GM18507 (cell line): ENCODE measurements at regions not wholly inside any gene's neighbourhood (a gene's known extent, or its start where the extent isn't known, plus 50 kb on each side); places are given as distances from the start of the nearest gene placed in this dataset.
"Not testable (repeated sequence)": the region's sequence is repeated elsewhere in the genome, so short reads cannot be mapped to it uniquely, and the experiment has no call there.

Experiments
- DNase-seq: peaks from one replicate; pipeline ENCODE4 v3.0.0; 2011; ENCODE audit warnings: low read depth; ENCODE audit not compliant: insufficient read length; ENCODE audit errors: extremely low spot score
- FAIRE-seq: peaks from 2 replicates; lab custom pipeline; 2011; peaks lifted over from hg19 to GRCh38; lab: Jason Lieb, UNC

DNA sequence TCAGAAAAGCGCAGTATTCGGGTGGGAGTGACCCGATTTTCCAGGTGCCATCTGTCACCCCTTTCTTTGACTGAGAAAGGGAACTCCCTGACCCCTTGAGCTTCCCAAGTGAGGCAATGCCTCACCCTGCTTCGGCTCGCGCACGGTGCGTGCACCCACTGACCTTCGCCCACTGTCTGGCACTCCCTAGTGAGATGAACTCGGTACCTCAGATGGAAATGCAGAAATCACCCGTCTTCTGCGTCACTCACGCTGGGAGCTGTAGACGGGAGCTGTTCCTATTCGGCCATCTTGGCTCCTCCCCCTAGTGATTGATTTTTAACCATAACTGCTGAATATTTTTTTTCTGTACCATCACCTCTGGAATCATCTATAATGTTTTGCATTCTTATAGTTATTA lies 359.1 kb downstream of the C3orf38 start:
- not testable (repeated sequence) for FAIRE-seq, DNase-seq

DNA sequence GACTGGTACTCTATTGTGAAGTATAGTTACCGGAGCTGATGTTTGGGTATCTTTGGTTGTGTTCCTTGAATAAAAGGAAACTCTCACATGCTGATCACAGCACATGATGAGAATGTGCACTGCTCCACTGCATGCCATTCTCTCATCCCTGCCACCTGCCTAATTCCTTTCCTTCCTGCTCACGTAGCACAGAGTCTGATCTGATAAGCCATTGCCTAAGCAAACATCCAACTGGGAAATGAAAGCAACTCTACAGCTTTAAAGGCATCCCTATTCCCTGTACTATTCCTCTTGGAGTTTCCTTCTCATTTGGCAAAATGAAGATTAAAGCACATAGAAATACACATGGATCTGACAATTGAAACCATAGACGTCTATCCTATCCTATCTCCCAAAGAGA lies 359.8 kb downstream of the C3orf38 start:
- no peak for FAIRE-seq
- no peak for DNase-seq

DNA sequence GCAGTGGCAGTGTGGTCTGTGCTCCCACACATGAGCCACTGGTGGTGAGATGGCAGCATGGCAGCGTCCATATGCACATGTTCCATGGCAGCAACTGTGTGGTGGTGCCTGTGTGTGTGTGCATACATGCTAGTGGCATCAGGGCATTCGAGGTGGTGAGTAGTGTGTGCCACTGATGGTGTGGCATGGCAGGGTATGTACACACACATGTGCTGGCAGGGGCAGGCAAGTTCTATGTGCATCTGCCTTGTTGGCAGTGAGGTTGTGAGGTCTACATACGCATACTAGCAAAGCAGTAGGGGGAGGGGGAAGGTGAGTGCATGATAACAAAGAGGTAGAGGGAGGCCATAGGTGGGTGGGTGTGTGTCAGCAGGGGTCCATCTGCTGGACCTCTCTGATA lies 378.7 kb downstream of the C3orf38 start:
- DNase-seq (no peak), FAIRE-seq (no peak)

DNA sequence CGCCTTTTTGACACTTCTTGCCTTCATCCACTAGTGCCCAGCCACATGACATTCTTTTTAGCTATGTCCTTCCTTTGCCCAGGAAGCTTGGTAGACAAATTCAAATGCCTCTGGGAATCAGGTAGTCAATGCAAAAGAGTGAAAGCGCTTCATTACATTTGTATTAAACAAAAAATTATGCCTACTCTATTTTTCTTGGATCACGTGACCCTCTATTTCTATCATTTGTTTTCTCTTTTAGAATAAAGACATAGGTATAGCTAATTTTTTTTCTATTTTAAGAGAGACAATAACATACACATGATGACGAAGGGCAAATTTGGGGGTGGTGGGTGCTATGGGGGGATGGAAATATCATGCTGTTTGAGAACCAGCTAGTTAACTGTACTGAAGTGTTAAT lies 384.8 kb downstream of the C3orf38 start:
- no peak for FAIRE-seq
- no peak for DNase-seq

DNA sequence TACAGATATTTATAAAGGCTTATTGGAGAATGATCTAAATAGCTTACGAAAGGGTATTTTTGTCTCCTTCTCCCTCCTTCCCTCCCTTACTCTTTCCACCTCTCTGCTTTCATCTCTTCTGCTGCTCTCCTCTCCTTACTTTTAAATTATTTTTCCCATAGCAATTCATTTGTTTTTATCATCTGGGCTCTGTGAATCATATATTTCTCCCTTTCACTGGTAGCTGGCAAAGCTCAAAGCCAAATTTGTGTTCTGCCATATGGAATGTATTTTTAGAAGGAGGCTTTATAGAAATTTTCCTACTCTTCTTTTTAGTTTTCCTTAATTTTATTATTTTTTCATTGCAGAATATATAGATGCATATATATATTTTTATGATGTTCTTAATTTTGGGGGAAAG lies 385.8 kb downstream of the C3orf38 start:
- DNase-seq, result no peak
- FAIRE-seq, result no peak

DNA sequence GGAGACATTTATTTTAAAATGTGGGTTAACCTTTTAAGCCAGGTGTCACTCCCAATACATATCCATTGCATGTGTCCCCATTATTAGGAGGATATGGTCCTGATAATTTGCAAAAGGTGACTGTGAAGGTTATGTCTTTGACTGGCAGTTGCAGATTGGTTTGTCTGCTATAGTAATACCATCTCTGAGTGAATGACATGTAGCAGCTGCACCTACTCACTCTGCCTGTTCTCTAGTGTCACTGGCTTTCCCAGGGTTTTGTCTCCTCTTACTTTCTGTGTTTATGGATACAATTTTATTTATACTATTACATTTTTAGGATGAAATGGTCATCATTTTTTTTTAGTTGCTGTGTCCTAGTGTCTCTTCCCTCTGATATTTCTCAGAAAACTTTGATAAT lies 393.2 kb downstream of the C3orf38 start:
- DNase-seq (no peak), FAIRE-seq (no peak)

DNA sequence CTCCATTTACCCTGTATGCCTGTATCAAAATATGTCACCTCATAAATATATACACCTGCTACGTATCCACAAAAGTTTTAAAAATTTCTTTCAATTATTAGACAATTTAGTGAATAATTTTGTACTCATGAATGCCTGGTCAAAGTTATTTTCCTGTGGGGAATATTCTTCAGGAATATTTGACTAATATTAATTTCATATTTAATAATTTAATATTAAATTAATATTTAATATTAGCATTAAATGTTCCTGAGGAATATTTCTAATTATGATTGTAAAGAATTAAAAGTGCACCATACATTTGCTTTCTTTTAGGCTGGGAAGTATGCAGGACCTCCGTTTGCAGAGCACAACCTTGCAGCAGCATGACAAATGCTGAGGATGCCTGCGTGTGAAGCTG lies 422.7 kb downstream of the C3orf38 start:
- DNase-seq, result no peak

DNA sequence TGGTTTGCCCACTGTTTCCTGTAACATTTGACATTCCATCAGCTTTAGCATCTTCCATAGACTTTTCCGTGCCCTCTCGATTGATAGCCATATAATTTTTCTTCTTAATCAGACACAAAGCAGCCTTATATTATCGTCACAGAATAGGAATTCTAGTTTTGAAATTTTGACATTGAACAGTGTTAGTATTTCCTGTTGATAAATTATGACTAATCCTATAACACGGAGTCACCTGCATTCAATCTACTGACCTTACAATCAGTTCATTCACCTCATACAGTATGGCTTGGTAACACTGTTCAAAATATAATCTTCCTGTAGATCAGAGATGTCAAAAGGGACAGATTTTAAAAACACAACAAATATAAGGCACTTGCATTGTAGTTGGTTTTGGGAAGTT lies 423.7 kb downstream of the C3orf38 start:
- DNase-seq, result no peak
- no peak for FAIRE-seq

More for the DNA sequence above, 422.7 kb downstream of the C3orf38 start:
- no peak for FAIRE-seq

DNA sequence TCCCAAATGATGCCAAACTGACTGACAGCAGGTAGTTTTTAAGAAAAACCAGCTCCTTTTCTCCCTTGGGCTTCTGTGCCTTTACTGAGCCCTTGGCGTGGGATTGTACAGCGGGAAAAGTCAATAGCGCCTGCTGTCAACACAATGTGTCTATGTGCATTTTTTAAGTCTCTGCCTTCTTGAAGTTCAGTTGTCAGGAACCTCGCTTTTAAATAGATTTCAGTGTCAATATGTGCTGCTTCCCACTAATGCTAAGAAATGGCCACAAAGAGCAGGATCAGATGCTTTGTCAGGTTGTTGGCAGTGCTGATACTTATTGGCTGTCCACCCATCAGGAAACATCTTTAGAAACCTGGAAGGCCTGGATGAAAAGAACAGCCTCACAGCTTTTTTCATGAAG lies 424.4 kb downstream of the C3orf38 start:
- FAIRE-seq, result no peak
- no peak for DNase-seq

DNA sequence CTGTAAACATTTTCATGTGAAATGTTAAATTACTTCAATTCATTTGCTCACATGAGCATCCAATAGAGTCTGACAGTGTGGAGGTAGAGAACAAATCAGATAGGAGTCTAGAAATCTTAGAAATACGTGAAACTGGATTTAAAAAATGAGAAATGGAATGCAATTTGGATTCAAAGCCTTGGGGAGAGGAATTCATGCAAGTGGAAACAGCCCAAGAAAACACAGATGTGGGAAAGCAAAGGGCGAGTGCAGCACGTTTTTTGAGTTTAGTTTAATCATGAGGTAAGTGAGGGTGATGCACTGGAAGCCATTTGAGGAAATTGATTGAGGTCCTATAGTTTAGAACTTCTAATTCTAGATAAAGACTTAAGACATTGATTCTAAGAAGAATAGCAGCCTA lies 434.7 kb downstream of the C3orf38 start:
- DNase-seq, result no peak
- FAIRE-seq, result no peak

DNA sequence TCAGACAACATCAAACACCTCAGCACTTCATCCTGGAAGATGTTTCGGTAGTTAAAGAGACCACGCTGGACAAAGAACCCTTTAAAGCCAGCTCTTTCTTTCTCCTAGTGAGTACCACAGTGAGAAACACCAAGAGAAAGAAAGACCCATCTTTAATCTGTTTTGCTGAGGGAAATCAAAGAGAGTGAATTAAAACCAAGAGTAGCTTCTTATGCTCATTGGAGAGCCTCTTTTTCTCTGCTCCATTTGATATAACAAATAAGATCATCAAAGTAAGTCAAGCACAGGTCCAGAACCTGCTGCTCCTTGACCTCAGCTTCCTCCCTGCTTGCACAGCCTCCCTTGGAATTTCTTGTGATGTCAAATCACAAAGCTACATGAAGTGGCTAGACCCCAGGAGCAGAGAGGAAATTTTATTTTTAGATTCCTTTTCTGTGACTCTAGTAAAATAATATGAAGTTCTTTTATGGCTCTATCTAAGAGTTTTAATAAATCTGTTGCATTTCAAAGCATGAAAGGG lies 436.4 kb downstream of the C3orf38 start:
- DNase-seq (no peak), FAIRE-seq (no peak)

DNA sequence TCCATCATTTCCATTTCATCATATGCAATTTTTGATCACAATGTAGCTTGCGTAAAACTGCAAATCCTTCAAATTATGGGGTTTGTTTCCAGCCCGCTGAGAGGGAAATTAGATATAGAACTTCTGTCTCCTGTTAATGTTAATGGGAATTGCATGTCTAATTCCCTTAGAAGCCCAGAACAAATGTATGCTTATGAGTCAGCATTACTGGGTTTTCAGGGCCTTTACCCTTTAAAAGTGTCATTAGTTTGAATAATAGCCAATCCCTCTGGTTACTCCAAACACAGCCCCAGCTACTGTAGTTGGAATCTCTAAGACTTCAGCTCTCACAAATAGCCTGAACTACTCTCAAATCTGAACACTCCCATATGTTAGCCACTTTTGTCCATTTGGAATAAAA lies 439.4 kb downstream of the C3orf38 start:
- no peak for FAIRE-seq

DNA sequence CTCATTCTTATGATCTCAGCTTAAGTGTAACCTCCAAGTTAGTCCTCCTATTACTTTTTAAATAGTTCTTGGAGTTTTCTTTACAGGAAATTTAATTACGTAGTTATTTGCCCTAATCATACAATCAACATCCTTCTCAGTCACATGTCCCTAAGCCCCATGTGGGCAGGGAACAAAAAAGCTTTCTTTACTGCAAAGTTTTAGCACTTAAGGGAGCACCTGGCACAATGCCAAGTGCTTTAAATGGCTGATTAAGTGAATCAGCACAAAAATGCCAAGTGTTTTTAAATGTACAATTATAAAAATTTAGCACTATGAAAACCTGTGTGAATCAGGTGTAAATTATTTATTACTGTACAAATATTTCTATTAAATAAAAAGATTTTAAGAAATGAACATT lies 445.3 kb downstream of the C3orf38 start:
- no peak for FAIRE-seq
- DNase-seq, result no peak

More for the DNA sequence above, 439.4 kb downstream of the C3orf38 start:
- DNase-seq, result no peak

DNA sequence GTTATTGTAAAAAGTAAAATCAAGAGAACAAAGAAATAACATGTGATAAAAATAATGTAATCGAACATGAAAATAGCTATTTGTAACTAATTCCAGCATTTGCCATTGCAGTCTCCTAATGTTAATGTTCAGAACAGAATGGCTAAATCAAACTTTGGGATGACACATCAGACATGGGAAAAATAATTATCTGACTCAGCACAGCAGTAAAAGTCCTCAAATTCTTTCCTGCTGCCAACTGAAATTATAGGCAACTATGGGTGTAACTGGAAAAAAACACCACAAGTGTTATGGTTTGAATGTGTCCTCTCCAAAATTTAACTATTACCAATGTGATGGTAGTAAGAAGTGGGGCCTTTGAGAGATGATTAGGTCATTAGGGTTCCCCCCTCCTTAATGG lies 446.7 kb downstream of the C3orf38 start:
- DNase-seq, result no peak
- no peak for FAIRE-seq

DNA sequence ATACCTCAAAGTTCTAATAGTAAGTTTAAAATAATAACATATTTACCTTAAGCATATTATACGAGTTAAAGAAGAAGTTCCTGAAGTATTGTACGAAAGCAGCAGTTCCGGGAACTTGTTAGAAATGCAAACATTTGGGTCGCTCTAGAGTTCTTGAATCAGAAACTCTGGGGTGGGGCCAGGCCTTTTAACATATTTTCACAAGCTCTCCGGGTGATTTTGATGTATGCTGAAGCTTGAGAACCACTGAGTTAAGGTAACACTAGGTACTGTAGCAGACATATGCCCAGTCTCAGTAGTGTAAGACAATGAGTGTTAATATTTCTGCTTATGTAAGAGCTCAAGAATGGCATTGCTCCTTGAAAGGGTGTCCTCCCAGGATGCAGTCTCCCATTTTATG lies 461.1 kb downstream of the C3orf38 start:
- FAIRE-seq, result no peak

DNA sequence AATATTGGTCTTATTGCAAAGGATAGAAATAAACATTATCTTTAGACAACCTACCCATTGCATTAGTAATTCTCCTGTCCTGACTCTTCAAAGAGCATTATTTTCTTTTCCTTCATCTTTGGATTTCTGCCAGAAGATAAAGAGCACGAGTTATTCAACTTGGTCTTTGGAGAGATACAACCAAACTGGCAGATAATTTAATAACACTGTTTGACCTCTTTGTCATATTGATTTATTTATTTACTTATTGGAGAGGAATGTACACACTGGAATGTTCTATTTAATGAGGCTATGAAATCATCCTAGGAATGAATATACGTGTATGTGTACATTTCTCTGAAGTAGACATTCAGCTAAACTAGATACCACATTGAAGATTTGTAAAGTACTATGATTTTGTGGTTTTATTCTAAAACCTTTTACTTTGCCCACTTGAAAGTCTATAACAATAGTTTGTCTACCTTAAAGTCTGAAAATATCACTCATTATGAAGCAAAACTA lies 462.1 kb downstream of the C3orf38 start:
- no peak for FAIRE-seq
- no peak for DNase-seq

More for the DNA sequence above, 461.1 kb downstream of the C3orf38 start:
- DNase-seq, result no peak

DNA sequence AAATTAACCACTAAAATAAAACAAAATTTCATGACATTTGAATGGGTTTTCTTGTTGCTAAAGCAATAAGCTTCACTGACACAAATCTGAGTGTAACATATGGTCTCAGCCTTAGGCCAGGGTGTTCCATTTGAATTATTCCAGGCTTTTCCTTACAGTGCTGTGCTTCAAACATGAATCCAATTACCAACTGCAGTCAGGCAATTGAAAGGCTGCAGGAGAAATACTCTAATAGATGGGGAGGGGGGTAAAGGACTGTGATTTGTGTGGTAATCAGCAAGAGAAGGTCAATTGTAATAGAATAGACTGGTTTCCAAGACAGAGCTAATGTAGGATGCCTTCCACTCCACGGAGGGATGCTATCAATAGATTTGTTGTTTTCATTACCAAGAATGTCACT lies 466.7 kb downstream of the C3orf38 start:
- DNase-seq (no peak), FAIRE-seq (no peak)

DNA sequence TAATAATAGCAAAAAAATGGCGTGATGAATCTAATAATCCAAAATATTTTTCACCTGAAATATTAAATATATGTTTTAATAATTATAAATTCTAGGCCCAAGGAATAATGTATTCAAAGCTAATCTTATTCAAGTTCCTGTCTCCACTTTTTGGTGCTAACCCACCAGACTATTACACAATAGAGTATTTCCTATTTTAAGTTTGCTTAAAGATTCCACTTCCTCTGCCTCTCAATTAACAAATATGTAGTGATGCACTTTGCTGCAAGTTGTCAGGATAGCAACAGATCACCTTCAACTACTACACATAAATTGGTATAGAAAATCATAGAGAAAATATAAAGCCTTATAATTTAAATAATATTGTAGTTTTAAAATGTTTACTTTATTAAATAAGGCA lies 467.5 kb downstream of the C3orf38 start:
- DNase-seq, result no peak
- FAIRE-seq, result no peak

DNA sequence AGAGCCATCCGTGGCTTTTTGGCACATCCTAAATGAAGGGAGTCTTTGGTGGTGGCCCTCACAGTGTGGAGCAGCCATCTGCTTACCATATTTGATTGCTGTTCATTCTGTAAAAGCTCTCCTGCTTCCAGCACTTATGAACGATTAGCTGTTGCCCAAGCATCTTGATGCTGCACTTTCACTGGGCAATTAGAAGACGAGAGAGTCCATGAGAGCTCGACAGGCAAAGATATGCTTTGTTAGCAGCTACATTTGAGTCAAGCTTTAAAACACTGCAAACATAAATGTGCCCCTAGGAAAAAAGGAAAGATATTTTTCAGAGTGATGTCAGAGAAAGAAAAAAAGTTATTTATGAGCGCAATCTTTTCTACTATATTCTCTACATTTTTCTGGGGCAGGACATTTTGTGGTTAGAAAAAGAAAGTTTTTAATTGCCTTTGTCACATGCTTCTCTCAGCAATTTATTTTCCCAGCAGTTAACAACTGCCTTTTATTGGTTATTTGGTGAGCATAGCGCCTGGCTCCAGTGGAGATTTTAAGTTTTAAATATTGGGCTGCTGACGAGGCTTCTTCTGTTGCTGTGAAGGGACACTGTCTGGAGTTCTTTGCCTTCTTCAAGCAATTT lies 468.4 kb downstream of the C3orf38 start:
- DNase-seq, result no peak

DNA sequence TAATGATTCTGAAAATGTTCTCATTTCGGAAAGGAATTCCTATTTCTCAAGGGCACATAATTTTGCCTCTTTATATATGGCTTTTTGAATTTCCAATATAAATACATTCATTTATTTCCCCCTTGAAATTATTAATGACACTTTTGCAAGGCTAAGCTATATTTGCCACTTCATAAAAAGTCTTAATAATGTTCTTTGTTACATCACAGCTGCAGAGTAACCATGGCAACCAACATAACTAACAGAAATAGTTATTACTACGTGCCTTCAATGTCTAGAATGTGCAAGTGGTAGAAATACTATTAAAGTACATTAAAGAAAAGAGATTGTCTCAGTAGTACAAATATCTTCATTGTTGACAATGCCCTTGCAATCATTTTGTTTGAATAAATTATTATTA lies 471.8 kb downstream of the C3orf38 start:
- FAIRE-seq, result no peak
- no peak for DNase-seq

More for the DNA sequence above, 468.4 kb downstream of the C3orf38 start:
- no peak for FAIRE-seq

DNA sequence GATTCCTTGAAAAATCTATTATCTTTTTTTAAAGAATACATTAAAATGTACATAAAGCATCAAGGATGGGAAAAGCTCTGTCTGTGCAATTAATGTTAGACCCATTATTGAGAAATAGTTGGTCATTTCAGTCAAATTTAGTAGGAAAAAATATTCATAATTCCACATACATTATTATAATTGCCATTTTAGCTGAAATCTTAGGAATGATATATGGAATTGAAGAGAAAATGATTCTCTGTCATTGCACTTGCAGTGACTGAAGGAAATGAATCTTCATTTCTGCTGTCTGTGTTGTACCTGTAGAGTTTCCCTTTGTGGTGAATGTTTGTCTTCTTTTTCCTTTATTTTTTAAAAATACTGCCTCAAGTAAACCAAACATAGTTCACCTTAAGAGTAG lies 473.9 kb downstream of the C3orf38 start:
- no peak for DNase-seq
- no peak for FAIRE-seq
